Stimulated activated CD4-positive, alpha-beta T cell treated with anti-CD3 and anti-CD28 coated beads, Interleukin-4, amount 100 ng/mL, for 4 hours (primary cell): ENCODE measurements at regions not wholly inside any gene's neighbourhood (a gene's known extent, or its start where the extent isn't known, plus 50 kb on each side); places are given as distances from the start of the nearest gene placed in this dataset.

Experiments
- DNase-seq, 2 experiments: peaks; one replicate each; pipeline ENCODE4 v3.0.0-alpha.2; 2020

DNA sequence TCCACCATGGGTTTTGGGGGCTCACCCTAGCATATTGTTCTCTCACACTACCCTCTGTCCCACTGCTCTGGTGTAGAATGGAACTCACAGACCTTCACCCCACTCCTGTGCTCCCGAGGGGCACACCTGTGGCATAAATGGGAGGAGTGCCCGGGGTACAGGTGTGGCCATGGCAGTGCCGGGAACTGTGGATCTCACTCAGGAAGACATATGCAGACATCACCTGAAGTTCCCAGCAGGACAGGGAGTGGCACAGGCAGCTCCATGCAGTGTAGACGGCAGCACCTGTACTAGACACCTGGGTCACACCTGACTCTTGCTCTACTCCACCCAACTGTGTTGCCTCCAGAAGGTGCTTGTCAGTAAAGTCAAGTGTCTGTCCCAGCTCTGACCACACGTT, 57.6 kb upstream of the MRPS22 start:
- DNase-seq, result no peak

DNA sequence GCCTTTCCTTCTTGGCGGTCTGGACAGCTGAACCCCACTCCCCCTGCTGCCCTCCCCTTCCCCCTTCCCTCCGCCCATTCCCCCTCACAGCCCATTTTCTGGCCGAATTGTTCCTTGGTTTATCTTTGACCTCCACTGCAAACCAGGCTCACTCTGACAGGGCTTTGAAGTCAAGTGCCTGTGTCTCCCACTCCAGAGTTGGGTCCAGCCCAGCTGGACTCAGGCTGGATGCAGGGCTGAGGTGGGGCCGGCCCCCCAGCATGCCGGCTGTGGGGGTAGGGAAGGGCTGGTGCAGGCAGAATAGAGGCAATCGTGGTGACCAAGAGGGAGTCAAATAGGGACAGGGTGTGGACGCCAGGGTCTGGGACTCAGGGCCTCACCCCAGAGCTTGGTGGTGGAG, 57.0 kb upstream of the MRPS22 start:
- DNase-seq, result no peak

DNA sequence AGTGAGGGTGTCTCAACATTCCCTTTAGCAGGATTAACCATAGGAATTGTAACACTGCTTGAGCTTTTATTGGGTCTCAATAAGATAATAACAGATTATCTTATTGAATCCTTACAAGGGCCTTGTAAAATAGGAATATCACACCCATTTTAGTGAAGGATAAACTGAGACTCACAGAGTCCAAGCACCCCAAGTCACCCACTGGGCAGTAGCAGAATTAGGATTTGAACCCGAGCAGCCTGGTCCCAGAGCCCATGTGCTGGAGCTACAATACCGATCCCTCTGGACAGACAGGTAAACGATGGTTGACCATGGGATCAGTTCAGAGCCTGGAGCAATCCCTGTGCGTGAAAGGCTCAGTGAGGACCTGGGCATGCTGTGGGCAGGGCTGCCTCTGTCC, 56.3 kb upstream of the MRPS22 start:
- no peak for DNase-seq

DNA sequence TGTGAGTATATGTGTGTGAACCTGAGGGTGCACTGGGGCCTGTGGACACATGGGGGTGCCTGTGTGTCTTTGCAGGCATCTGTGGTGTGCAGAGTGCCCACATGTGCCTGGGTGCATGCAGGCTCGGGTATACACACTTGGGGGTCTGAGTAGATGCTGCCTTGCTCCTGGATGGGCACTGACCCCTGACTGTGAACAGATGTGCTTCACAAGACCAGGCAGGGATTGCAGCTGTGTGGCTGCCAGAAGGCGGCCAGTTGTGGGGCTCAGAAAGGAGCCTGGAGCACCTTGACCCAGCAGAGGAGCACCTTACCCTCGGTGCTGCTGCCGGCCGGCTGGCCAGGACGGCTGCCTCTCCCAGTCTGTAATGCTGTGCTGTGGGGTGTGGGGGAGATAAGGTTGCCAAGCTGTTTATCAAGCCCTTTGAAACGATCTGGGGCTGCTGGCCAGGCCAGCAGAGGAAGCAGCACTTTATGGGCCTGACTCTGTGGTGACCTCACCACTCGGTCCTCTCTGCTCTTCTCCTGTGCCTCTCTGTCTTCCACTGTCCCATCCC, 55.5 kb upstream of the MRPS22 start:
- no peak for DNase-seq

DNA sequence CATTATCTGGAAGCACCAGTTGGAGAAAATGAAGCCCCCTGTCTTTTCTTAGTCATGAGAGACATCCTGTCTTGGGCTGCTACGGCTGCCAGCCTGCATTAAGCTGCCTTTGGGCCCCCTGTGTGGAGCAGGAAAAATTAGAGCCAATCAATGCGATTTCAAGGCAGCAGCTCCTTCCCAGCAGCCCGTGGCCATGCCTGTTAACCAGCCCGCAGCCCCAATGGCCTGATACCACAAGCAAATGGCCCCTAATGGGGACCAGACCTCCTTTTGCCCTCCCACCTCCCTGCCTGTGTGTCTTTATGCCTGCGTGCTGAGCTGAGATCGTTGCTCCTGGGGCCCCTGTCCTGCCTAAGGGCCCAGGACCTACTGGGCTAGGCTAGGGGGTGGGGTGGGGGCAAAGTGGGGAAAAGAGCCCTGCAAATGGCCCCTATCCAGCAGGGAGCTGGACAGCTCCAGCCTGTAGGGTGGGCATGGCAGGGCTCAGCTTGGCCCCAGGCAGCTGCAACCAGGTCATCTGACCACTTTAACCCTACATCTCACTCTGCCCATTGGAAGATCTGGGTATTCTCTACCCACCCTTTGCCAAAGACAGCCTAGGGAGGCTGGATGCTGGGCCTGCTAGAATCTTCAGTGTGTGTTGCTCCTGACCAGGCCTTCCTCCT, 53.8 kb upstream of the MRPS22 start:
- DNase-seq, result no peak

DNA sequence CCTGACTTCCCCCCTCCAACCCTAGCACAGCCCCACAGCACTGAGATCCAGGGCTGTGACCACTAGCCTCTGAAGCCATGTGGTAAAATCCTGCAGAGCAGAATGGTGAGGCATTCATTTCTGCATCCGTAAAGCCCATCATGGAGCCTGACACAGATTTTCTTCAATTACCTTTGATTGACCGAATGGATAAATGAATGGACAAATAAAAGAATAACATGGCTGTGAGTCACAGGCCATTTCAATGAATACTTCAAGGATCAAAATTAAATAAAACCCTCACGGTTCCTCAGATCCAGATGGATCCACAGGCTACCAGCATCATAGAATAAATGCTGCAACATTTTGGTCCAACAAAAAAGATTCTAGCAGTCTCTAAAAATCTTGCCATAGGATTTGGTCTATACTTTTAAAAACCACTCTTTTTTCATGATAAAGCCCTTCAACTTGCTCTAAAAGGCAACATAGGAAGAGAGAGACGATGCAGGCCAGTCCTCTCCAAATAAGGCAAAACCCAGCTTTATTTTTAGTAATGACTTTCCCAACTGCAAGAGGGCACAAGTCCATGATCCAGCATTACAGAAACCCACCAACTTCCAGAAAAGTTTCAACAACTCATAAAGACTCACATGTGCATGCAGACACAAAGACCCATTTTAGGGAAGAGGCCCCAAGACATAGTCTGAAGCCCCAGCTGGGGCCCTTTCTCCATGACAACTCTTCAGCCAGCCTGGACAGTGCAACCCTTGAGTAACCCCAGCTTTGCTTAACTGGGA, 52.4 kb upstream of the MRPS22 start:
- no peak for DNase-seq

DNA sequence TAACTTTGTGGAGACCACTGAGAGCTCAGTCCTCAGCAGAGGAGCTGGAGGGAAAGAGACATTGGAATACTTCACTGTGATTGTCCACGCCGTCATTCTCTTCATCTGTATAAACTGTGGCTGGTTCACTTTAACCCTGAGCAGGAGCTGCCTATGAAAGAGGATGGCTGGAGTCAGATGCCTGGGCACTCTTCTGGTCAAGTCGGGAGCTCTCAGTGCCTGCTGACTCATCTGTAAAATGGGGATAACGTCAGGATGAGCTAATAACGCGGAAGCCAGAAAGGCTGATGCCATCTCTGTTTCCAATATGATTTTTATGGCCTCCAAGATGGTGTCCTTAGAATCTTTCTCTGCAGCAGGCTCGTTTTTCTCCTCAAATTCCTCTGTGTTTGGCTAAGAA, 51.6 kb upstream of the MRPS22 start:
- no peak for DNase-seq

DNA sequence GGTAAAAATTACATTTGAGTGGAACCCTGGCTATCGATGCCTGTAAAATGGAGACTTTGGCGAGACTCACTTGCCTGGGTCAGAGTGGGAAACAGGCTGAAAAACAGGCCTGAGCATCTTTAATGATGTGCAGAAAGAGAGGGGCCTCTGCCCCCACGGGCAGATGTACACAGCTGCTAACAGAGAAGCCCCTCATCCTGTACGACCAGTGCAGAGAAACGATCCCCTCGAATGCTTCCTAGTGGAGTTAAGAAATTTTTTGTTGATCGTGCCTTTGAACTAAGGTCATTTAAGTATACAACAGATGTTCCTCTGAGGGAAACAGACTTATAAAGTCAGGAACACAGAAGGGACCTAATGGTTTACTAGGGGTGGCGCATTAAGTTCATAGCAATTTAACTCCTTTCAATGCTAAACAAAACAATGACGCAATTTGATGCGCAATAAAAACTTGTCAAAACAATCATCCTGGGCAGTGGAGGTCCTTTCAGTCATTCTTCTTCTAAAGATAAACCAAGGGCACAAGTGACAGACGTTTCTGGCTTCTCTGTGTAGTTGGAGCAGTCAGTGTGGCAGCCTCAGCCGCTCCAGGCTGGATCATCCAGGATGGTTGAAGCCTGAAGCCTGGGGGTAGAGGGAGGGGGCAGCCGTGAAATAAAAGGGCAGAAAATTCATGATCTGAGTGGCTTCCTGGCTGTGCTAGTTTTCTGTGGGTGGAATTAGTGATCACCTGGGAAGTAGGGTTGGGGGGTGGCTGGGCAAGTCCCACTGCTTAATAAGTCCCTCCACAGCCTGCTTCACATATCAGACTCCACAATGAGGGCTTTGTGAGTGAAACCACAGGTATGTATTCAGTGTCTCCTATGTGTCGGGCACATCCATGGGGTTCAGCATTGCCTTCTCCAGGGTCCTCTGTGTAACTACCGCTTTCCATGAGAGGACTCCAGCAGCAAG, 50.8 kb upstream of the MRPS22 start:
- no peak for DNase-seq

DNA sequence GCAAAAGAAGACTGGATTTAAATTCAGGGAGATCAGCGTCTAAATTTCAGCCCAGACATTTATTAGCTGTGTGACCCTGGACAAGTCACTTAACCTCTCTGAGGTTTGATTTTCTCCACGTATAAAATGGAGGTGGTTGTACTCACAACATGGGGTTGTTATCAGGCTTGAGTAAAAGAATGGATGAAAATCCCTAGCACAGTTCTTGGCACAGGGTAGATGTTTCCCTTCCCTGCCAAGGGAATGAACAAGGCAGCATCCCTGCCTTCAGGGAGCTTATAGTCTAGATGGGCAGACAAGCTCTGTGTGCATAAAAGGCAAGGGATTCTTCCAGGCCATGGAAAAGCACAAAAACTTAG, 50.2 kb upstream of the MRPS22 start:
- DNase-seq, result no peak
